LHCN-M2 (cell line): ENCODE measurements at regions not wholly inside any gene's neighbourhood (a gene's known extent, or its start where the extent isn't known, plus 50 kb on each side); places are given as distances from the start of the nearest gene placed in this dataset.
A peak's percentile ranks its signal among the peaks of the same experiment; 100 is the strongest.

Experiments used
- DNase-seq: peaks from one replicate; pipeline ENCODE4 v3.0.0-alpha.2; 2012; ENCODE audit warnings: low read depth

DNA sequence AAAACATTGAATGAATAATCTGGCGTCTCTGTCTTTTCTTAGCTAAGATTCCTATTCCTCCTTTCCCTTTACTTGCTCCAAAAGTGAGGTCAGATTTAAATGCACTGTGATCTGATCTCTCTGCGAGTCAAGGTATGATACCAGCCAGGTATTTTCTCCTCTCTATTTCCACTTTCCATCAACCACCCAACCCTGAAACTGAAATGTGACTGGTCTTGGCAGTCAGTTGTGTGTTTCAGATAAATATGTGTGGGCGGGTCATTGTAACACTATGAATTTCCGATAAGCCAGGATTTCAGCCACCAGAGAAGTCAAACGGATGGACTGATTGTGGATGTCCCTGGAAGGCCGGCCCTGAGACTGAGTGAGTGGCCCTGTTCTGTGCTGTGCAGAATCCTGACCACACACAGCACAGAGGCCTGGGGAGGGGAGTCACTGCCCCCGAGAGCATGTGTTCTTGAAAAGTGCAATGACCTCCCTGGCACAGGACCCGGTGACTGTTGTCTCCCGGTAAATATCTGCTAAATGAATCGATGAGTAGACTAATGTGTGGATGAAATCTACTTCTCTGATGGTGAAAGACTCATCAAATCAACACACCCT lies 612.5 kb upstream of the TMEM132C start:
- no peak for DNase-seq

DNA sequence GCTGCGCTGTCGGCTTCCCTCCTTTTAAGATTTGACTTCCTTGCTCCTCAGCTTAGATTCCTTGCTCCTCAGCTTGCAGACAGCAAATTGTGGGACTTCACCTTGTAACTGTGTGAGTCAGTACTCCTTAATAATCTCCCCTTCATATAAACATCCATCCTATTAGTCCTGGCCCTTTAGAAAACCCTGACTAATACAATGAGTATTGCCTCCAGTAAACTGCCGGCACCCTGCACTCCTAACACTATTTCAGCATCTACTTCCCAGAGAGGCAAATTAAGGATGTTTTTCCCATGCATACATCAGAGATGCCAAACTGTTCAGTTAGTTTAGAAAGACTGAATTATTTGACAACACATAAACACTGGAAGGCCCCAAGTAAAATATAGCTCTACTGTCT lies 611.3 kb upstream of the TMEM132C start:
- DNase-seq: no peak

DNA sequence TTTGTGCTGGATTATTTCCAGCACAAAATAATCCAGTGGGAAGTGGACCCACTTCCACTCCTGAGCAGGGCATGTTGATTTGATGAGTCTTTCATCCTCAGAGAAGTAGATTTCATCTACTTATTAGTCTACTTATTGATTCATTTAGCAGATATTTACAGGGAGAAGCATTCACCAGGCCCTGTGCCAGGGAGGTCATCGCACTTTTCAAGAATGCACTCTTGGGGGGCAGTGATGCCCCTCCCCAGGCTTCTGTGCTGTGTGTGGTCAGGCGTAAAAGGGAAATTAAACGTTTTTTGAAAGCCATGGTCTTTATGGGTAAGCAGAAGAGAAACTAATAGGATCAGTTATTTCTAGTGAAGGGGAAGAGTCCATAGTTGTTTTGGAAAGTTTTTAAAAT lies 610.7 kb upstream of the TMEM132C start:
- no peak for DNase-seq

DNA sequence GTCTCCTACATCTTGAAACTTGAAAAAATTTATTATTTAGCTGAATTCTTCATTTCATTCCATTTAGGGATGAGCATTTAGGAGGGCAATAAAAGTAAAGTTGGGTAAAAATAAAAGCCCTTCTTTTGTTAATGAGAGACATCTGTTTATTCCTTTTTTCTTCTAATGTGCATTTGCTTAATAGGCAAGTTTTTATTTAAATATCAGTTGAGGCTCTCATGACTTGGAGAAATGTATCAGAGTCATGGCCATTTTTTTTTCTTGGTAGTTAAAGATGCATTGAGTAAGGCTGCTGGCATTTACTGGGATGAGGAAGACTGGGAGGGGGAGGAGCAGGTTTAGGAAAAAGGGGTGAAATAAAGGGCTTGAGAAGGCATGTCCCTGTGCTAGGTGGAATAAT lies 609.9 kb upstream of the TMEM132C start:
- no peak for DNase-seq

DNA sequence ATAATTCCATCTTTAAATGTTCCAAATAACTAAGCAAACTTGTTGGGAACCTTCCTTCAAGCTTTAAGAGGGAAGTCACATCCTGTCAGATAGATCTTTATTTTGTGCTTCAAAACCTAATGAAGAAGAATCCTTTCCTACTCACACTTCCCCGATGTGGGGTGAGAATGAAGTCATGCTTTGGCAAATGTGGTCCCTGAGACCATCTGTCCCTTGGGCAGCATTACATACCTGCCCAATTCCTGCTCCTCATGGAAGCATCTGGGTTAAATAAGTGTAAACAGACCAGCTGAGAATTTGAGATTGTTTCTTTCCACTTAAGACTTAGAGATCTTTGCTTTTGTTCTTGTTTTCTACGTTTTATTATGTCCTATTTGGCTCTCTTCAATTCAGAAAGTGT lies 606.0 kb upstream of the TMEM132C start:
- DNase-seq: no peak

- no peak for DNase-seq
Measured at GRCh38 chr12:127663716-127664115, 603.3 kb upstream of the TMEM132C start.

GRCh38 chr12:127664901-127665300 lies 602.1 kb upstream of the TMEM132C start:
- no peak for DNase-seq

GRCh38 chr12:127667131-127667685 lies 599.8 kb upstream of the TMEM132C start:
- no peak for DNase-seq

DNA sequence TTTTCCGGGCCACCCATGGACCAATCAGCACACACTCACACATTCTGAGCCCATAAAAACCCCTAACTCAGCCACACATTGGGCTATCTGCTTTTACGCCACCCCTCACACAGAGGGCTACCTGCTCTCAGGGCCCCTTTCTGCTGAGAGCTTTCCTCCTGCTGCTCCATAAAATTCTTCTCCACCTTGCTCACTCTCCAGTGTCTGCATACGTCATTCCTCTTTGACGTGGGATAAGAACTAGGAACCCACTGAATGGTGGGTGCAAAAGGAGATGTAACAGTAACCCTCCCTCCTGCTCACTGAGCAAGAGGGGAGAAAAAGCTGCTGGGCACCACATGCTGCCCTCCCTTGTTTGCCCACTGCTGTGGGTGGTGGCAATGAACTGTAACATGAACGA lies 596.7 kb upstream of the TMEM132C start:
- DNase-seq: no peak

DNA sequence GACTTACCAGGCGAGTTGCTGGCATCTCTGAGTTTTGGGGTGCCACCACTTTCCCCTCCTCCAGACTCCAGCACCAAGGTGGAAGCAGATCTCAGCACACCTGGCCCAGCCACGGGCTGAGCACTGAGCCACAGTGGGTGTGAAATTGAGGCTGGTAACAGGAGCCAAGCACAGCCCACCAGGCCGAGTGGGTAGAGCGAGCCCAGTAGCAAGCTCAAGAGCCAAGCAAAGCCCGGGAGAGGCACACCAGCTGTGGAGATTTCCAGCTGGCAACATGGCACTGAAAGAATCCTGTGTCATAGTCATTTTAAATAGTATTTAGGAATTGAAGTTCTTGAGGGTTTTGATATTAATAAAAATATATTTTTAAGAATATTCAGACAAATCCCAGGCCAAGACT lies 596.2 kb upstream of the TMEM132C start:
- DNase-seq: no peak

DNA sequence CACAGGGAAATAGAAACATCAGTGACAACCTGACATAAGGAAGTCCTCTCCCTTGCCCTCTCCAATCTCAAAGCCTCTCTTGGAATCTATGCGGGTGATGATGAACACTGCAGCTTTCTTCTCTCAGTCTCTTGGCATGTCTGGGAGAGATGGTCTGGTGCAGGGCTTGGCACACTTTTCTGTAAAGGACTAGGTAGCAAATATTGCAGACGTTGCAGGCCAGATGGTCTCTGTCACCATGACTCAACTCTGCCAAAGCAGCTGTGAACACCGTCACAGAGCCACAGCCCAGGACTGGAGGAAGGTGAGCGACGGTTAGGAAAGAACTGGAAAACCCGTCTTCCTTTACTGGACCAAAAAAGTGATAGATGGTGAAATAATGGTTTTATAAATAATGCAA lies 591.0 kb upstream of the TMEM132C start:
- DNase-seq: peak; percentile 23

DNA sequence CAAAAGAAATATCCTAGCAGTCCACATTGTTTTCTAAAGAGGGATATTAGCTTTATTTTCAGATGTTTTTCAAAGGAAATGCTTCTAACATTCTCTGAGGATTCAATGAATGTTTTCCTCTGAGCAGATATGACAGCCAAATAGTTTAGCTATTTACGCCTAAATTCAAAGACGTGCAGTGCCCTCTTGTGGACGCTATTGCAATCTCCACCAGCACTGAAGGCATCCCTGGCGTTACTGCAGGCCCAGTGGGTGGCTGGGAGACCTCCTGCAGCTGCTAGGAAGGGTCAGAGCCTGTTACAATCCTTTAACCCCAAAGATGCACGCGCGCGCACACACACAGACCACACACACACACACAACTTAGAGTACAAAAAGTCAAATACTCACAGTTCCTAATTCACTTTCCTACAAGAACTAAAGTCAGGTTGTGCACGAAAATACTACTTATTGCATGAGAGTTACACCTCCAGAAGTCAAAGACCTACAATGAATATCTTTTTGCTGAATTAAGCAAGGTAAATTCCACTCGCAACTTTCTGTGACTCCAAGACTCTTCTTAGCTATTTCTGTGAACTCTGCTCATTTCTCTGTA lies 589.3 kb upstream of the TMEM132C start:
- peak; percentile 83 for DNase-seq

- DNase-seq: no peak
Measured at GRCh38 chr12:127678945-127679344, 588.0 kb upstream of the TMEM132C start.

GRCh38 chr12:127680516-127680915 lies 586.5 kb upstream of the TMEM132C start:
- no peak for DNase-seq

DNA sequence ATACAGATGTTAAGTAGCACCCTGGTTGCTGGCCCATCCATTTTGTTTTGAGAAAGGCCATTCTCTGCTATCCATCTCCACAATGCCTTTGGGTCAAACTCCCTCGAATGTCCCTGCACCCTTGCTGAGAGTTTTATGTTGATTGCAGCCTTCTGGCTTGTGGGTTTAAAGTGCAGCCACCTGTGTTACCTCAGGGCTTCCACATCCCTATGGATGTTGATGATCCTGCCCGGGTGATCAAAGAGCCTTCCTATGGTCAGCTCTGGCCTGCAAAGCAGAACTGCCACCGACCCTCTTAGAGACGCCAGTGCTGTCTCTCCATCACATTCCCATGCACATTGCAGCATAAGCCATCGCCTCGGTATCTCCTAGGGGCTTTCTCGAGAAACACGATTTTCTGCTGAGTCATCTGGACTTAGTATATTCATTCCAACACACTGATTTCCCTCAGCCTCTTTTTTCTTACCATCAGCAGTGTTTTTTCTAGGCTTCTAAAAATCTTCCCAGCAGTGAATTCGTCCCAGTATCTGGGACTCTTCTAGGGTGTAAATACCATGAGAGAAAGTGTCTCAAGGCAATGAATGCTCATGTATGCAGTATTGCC lies 585.7 kb upstream of the TMEM132C start:
- DNase-seq: no peak

DNA sequence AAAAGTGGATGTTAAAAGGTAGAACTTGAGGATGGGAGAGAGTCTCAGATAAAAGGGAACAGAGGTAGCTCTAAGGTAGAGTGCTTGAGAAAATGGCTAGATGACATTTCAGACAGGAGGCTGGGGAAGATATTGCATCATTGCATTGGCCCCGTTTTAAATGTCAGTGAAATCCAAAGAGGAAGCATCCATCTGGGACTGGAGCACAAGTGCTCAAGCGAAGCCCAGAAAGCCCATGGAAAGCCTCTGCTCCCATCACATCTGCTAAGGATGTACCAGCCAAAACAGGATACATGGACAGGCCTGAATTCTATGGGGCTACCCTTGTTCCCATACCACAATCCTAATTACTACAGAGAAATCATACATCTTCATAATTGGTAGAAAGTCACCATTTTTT lies 581.5 kb upstream of the TMEM132C start:
- no peak for DNase-seq

- no peak for DNase-seq
Measured at GRCh38 chr12:127685931-127686330, 581.0 kb upstream of the TMEM132C start.

DNA sequence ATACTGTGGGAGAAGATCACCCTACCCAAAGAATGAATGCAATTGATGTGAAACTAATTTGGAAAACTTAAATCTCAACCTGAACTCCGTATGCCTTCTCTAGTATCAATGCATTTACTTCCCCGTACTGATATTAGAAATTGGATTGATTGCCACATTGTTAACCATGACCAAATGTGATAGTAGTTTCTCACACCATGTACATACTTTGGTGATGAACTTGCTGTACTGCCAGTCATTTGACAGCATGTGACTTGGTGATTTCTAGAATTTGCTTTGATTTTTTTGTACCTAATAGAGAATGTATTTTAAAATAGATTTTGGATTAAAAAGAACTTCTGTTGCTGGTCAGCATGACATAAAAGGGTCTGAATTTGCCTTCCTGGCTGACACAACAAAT lies 579.8 kb upstream of the TMEM132C start:
- no peak for DNase-seq

DNA sequence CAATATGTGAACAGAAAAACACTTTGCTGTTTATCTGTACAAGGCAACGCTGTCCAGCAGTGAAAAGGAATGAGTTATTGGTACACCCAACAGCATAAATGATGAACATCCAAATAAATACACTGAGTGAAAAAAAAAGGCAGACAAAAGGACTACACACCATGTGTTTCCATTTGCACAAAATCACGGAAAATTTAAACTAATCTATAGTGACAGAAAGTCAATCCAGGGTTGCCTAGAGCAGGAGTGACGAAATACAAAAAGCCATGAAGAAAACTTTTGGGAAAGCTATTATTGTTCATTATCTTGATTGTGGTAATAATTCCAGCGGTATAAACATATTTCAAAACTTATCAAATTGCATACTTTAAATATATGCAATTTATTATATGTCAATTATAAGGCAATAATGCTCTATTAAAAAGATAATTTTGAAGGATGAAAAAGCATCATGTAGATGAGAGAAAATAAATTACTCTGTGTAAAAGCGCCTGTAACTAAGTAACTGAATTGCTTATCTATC lies 578.0 kb upstream of the TMEM132C start:
- no peak for DNase-seq

- DNase-seq: no peak
Measured at GRCh38 chr12:127690161-127690560, 576.8 kb upstream of the TMEM132C start.

GRCh38 chr12:127696963-127697362 lies 570.0 kb upstream of the TMEM132C start:
- DNase-seq: no peak

GRCh38 chr12:127703026-127703425 lies 563.9 kb upstream of the TMEM132C start:
- no peak for DNase-seq

GRCh38 chr12:127711108-127711507 lies 555.9 kb upstream of the TMEM132C start:
- no peak for DNase-seq
